Erythroblast (primary cell): ENCODE measurements at regions not wholly inside any gene's neighbourhood (a gene's known extent, or its start where the extent isn't known, plus 50 kb on each side); places are given as distances from the start of the nearest gene placed in this dataset.

ENCODE experiments used
- DNase-seq, 2 experiments: peaks; one replicate each; lab custom pipeline; 2025; lab: John Stamatoyannopoulos, UW
- GATA1 ChIP-seq: IDR thresholded peaks from 2 replicates; pipeline ENCODE4 v1.6.1; 2011; ENCODE audit warnings: low read depth, mild to moderate bottlenecking, control low read depth, low read length, moderate library complexity
- POLR2A ChIP-seq: IDR thresholded peaks from 2 replicates; pipeline ENCODE4 v1.6.1; 2011; ENCODE audit warnings: mild to moderate bottlenecking, low read length

DNA sequence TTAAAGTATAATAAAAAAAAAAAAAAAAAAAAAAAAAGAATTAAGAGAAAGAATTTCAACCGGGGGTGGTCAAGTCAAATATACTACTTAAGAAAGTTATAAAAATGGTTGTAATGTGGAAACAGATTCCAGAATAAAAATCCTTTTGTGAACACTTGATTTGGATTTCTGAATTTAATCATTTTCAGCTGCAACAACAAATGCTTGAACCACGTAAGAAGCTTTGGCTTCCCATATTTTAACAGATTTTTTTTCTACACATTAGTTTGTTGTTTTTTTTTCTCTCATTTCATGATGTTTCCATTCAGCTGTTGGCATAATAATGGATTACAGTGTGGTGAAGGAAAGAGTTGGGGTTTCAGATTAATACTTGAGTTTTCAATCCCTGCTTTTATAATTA is 137.3 kb upstream of the AGR3 start:
- no peak for TF ChIP-seq GATA1
- no peak for TF ChIP-seq POLR2A
- no peak for DNase-seq

DNA sequence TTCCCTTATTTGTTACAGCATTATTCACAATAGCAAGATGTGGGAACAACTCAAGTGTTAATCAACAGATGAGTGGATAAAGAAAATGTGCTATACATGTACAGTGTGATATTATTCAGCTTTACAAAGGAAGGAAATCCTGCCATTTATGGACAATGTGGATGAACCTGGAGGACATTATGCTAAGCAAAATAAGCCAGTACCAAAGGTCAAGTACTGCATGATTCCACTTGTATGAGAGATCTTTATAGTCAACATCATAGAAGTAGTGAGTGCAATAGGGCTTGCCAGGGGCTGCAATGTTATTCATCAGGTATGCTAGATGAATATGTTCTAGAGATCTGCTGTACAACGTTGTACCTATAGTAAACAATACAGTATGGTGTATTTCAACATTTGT is 138.5 kb upstream of the AGR3 start:
- TF ChIP-seq POLR2A (no peak), GATA1 (no peak)
- DNase-seq, result no peak

DNA sequence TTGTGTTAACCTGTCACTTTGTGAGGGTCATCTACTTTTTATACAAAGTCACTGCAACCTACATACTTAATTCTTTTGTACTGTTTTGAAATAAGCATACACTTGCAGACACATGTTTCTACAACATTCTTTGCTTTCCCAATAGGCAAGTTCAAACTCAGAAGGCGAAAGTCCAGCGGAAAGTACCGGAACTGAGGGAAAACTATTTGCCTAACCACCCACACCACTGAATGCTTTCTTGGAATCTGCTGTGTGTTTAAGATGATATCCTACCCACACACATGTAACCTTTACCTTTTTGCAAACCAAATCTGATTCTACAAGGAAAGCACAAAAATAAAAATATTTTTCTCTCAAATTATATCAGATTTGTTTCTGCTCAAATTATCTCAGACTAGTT is 139.4 kb upstream of the AGR3 start:
- no peak for DNase-seq
- TF ChIP-seq POLR2A, result no peak
- TF ChIP-seq GATA1, result no peak

DNA sequence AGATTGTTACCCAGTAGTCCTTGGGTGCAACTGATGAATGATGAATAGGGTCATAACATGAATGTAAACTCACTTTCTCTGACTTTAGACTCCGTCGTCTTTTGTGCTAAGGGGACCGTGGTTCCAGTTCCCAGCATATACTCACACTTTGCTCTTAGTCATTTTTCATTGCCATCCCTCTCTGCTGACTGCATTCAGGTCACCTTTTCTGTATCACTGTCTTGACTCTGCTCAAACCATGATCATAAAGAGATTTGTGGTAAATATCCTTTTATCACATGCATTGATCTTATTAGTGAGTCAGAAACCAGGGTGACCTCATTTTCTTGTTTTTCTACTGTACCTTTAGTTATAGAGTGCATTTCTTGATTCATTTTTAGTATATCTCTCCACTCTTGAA is 141.1 kb upstream of the AGR3 start:
- TF ChIP-seq GATA1 (no peak), POLR2A (no peak)

DNA sequence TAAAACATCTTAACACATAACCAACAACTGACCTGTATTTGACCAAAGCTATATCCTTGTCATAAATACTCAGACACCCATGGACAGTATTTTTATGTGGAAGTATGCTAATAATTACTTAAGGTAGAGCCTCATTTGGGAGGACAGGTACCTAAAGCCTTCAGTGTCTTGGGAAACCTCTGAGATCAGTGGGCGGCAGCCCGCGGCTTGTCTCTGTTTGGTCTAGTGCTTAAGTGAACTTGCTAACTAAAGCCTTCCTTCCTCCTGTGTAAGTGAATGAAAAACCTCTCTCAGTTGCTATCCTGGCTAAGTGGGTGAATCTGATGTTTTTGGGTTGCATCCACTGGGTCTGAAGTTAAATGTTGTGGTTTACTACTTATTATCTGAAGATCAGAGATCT is 144.5 kb upstream of the AGR3 start:
- DNase-seq, result no peak
- no peak for TF ChIP-seq POLR2A
- TF ChIP-seq GATA1, result no peak

More for the DNA sequence above, 141.1 kb upstream of the AGR3 start:
- no peak for DNase-seq

DNA sequence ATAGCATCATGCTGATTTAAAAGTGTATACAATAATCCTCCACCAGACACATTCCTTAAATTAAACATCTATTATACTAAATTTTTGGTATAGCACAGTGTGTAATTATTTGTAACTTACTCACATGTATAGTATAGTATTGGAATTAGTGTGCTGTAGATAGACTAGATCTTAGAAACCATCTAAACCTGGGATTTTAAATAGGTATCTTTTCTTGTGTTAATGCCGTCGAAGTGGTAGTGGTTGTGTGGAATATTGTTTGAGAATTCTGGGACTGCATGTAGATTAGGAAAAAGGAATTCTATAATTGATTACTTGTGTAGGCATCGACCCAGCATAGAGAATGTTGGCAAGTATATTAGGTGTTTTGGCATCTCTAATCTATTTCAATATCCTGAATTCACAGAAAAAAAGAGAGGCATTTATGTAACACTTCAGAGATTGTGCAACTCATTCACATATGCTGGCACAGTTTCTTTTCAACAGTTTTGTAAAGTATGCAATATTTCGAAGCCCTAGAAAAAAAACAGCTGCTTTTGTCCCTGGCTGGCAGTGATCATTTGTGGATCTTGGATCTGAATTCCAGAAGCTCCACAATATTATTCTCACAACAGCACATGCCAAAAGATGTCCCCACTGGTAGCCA is 145.5 kb upstream of the AGR3 start:
- no peak for TF ChIP-seq GATA1
- no peak for TF ChIP-seq POLR2A
- no peak for DNase-seq

DNA sequence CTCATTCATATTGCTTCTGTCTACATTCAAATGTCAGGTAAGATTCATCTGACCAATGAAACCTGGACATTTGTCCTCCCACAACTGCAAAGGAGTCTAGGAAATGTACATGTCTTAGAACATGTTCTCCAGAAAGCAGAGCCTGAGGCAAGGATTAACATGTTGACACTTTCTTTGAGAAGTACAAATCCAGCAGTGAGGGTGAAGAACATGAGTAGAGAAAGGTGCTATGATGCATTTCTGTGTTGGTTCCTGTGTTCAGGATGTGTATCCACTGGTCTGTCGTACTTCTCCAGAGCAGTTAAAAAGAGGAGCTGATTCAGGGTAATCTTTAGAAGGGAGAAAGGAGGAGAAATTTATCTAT is 146.0 kb upstream of the AGR3 start:
- no peak for TF ChIP-seq POLR2A
- no peak for TF ChIP-seq GATA1
- no peak for DNase-seq

DNA sequence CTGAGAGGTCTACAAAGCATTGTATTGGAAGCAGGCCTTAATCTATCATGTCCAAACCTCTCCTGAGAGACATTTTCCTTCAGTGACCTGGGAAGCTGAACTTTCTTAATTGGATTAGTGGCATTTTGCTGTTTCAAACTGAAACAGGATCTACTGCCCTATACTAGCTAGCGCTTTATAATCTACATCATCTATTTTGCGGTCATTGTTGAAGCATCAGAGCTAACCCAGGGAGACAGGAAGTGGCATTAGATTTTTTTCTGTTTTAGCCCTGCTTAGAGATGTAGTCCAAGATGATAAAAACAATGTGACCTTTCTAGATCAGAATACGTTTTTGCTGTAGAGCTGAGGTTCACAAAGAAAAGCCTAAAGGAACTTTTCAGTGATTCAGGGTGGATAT is 147.4 kb upstream of the AGR3 start:
- no peak for DNase-seq
- TF ChIP-seq POLR2A, result no peak
- TF ChIP-seq GATA1, result no peak

DNA sequence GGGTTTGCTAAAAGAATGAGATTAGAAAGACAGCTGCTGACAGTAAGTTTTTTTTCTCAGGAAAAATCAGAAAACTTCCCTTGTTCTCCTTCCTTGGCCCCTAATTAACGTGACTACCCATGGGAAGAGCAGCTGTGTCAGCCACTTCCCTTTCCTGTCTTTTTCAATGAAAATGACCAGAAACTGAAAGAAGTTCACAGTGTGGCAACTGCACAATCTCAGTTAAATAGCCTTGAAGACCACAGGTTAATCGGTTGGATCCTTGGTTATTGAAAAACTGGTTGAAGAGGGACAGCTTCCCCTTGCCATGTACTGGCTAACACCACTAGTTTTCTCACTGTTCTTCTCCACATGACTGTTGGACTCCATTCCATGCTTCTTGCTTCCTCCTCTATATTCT is 148.8 kb upstream of the AGR3 start:
- TF ChIP-seq POLR2A, result no peak
- no peak for TF ChIP-seq GATA1
- DNase-seq, result no peak

DNA sequence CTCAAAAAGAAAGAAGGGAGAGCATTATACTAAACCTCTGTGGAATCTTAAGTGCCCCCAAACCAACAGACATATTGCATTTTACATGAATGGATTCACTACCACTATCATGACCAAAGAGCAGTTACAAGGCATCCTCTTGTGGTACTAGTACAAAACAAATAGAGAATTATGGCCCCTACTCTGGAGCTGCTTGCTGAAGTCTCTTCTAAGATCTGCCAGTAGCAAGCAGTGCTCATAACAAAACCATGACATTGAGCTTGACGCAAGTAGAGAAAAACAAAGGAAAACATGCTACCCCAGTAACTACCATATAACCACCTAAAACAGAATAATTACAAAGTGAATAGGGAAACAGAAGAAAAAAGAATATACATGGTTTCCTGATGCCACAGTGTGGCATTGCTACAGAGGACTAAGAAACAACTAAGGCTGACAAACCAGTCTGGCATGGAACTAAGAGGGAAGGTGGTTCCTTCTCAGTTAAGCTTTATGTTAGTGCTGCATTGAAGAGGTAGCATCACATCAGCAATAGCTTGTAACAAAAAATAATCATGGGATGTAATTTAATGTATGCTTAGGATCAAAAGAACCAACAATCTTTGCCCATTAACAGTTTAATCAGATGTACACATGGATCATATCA is 150.2 kb upstream of the AGR3 start:
- no peak for TF ChIP-seq GATA1
- TF ChIP-seq POLR2A, result no peak
- no peak for DNase-seq

DNA sequence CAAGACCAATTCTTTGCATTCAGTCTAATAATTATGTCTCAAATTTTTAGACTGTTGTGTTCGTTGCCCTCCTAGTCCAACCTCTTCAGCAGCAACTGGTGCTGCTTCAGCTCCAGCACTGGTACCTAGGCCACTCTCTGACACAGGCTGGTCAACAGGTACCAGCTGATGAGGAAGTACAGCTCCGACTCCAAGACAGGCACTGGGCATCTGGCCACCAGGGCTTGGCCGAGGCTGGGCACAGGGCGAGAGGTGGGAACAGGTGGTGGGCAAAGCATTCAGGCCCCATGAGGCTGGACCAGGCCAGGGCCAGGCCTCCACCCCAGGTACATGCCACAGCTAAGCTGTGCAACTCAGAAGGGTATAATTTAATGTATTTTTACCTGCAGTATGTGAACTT is 151.5 kb upstream of the AGR3 start:
- TF ChIP-seq POLR2A (no peak), GATA1 (no peak)
- DNase-seq, result no peak

DNA sequence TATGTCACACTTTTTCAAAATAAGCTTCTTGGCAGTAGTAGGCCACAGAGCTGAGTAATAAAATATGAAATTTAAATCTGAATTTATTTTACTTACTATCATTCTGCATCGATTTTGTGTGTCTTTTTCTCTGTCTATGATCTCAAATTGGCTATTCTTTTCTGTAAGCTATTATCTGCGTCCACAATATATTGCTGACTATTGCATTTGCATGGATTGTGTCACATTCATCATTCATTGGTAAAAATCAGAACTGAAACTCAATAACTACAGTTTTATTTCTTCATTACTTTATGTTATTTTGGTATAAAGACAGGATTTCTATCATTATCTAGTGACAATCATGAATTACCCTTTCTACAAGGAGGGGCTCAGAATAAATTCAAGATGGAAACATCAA is 154.8 kb upstream of the AGR3 start:
- TF ChIP-seq POLR2A (no peak), GATA1 (no peak)
- no peak for DNase-seq

DNA sequence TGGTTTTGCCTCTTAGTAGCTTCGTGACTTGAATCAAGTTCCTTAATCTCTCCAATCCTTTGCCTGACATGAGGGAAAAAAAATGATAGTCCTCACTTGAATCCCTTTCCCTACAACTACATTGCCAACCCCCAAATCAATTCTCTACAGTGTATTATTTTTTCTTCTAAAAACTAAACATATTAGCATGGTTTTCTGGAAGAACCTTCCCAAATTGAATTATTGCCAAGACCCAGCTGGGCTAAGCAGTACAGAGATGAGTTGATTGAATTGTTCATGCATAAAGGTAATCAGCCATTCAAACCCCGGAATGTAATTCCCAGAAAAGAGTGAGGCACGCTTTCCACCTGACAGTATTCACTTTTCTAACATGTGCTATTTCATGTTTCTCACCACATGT is 155.6 kb upstream of the AGR3 start:
- TF ChIP-seq GATA1, result no peak
- no peak for TF ChIP-seq POLR2A
- DNase-seq, result no peak

DNA sequence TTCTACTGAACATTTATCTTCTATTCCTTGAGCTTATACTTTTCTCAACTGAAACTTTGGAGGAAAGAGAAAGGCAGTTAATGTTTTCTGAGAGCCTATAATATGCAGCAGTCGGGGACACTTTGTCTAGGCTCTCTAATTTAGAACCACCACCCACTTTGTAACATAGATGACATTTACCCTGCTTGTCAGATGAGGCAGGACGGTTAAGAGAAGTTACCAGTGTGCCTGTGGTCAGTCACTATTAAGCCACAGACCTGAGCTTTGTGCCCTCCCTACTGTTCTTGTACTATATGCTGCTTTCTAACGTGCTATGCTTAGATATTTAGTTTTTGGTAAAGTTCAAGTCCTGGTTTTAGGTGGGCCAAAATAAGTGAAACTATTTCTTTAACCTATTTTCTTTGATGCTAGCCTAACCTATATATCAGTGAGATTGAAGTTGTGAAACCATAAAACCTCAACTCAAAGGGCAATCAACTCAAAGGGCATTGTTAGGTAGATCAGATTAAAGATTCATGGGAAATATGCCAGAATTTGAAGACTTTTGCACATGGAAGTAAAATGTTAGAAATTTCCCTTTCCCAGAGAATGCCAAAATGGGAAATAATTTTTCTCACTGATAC is 156.5 kb upstream of the AGR3 start:
- DNase-seq, result no peak
- TF ChIP-seq POLR2A (no peak), GATA1 (no peak)
